ENCODE measurements at regions not wholly inside any gene's neighbourhood (a gene's known extent, or its start where the extent isn't known, plus 50 kb on each side); places are given as distances from the start of the nearest gene placed in this dataset.
"Not testable (repeated sequence)": the region's sequence is repeated elsewhere in the genome, so short reads cannot be mapped to it uniquely, and the experiment has no call there.

GRCh38 chr10:61195211-61195610 lies 251.2 kb upstream of the RHOBTB1 start:
- DNase-seq (ENCODE audit: insufficient read length, low spot score): no peak
- no peak for FAIRE-seq

GRCh38 chr10:61192589-61192988 lies 248.6 kb upstream of the RHOBTB1 start:
- not testable (repeated sequence) for DNase-seq (ENCODE audit: insufficient read length, low spot score); FAIRE-seq

GRCh38 chr10:61192042-61192441 lies 248.1 kb upstream of the RHOBTB1 start:
- no peak for DNase-seq (ENCODE audit: insufficient read length, low spot score)
- no peak for FAIRE-seq

- no peak for FAIRE-seq
- DNase-seq (ENCODE audit: insufficient read length, low spot score): no peak
Observed at GRCh38 chr10:61189912-61190311, 245.9 kb upstream of the RHOBTB1 start.

GRCh38 chr10:61188691-61189090 lies 244.7 kb upstream of the RHOBTB1 start:
- FAIRE-seq (no peak), DNase-seq (ENCODE audit: insufficient read length, low spot score) (no peak)

- FAIRE-seq (no peak), DNase-seq (ENCODE audit: insufficient read length, low spot score) (no peak)
Observed at GRCh38 chr10:61188101-61188500, 244.1 kb upstream of the RHOBTB1 start.

- no peak for DNase-seq (ENCODE audit: insufficient read length, low spot score)
- no peak for FAIRE-seq
Observed at GRCh38 chr10:61187601-61188000, 243.6 kb upstream of the RHOBTB1 start.

- DNase-seq (ENCODE audit: insufficient read length, low spot score) (no peak), FAIRE-seq (no peak)
Observed at GRCh38 chr10:61186408-61186807, 242.4 kb upstream of the RHOBTB1 start.

GRCh38 chr10:61184429-61184828 lies 240.4 kb upstream of the RHOBTB1 start:
- DNase-seq (ENCODE audit: insufficient read length, low spot score): no peak
- no peak for FAIRE-seq

GRCh38 chr10:61183967-61184366 lies 240.0 kb upstream of the RHOBTB1 start:
- FAIRE-seq: no peak

GRCh38 chr10:61181832-61182231 lies 237.8 kb upstream of the RHOBTB1 start:
- DNase-seq (ENCODE audit: insufficient read length, low spot score) (no peak), FAIRE-seq (no peak)

More at GRCh38 chr10:61183967-61184366, 240.0 kb upstream of the RHOBTB1 start:
- DNase-seq (ENCODE audit: insufficient read length, low spot score): no peak

GRCh38 chr10:61179771-61180170 lies 235.8 kb upstream of the RHOBTB1 start:
- FAIRE-seq (no peak), DNase-seq (ENCODE audit: insufficient read length, low spot score) (no peak)

- DNase-seq (ENCODE audit: insufficient read length, low spot score): no peak
- no peak for FAIRE-seq
Observed at GRCh38 chr10:61176424-61176823, 232.4 kb upstream of the RHOBTB1 start.

GRCh38 chr10:61175316-61175715 lies 231.3 kb upstream of the RHOBTB1 start:
- FAIRE-seq (no peak), DNase-seq (ENCODE audit: insufficient read length, low spot score) (no peak)

GRCh38 chr10:61173450-61173849 lies 229.5 kb upstream of the RHOBTB1 start:
- no peak for FAIRE-seq

GRCh38 chr10:61172182-61172926 lies 228.4 kb upstream of the RHOBTB1 start:
- no peak for FAIRE-seq
- no peak for DNase-seq (ENCODE audit: insufficient read length, low spot score)

More at GRCh38 chr10:61173450-61173849, 229.5 kb upstream of the RHOBTB1 start:
- DNase-seq (ENCODE audit: insufficient read length, low spot score): no peak

GRCh38 chr10:61170594-61170993 lies 226.6 kb upstream of the RHOBTB1 start:
- DNase-seq (ENCODE audit: insufficient read length, low spot score) (no peak), FAIRE-seq (no peak)

GRCh38 chr10:61169294-61169693 lies 225.3 kb upstream of the RHOBTB1 start:
- FAIRE-seq (no peak), DNase-seq (ENCODE audit: insufficient read length, low spot score) (no peak)

GRCh38 chr10:61166489-61166888 lies 222.5 kb upstream of the RHOBTB1 start:
- FAIRE-seq: no peak
- DNase-seq (ENCODE audit: insufficient read length, low spot score): no peak

GRCh38 chr10:61166065-61166464 lies 222.1 kb upstream of the RHOBTB1 start:
- FAIRE-seq (no peak), DNase-seq (ENCODE audit: insufficient read length, low spot score) (no peak)

GRCh38 chr10:61164458-61165160 lies 220.6 kb upstream of the RHOBTB1 start:
- no peak for FAIRE-seq
- DNase-seq (ENCODE audit: insufficient read length, low spot score): no peak

- no peak for FAIRE-seq
Observed at GRCh38 chr10:61163403-61163802, 219.4 kb upstream of the RHOBTB1 start.

More at GRCh38 chr10:61163403-61163802, 219.4 kb upstream of the RHOBTB1 start:
- no peak for DNase-seq (ENCODE audit: insufficient read length, low spot score)

Data from HTR-8/SVneo (cell line).